ENCODE measurements at regions not wholly inside any gene's neighbourhood (a gene's known extent, or its start where the extent isn't known, plus 50 kb on each side); places are given as distances from the start of the nearest gene placed in this dataset.

- no peak for DNase-seq (ENCODE audit: low spot score)
Measured at GRCh38 chr2:47265158-47265557, 88.8 kb upstream of the CALM2 start.

GRCh38 chr2:47264686-47265085, 88.4 kb upstream of the CALM2 start:
- DNase-seq (ENCODE audit: low spot score), result no peak

GRCh38 chr2:47264143-47264542, 87.8 kb upstream of the CALM2 start:
- DNase-seq (ENCODE audit: low spot score), result peak; percentile 2

GRCh38 chr2:47262657-47263056, 86.3 kb upstream of the CALM2 start:
- DNase-seq (ENCODE audit: low spot score), result no peak

GRCh38 chr2:47260971-47261370, 84.7 kb upstream of the CALM2 start:
- no peak for DNase-seq (ENCODE audit: low spot score)

GRCh38 chr2:47259829-47260228, 83.5 kb upstream of the CALM2 start:
- no peak for DNase-seq (ENCODE audit: low spot score)

- no peak for DNase-seq (ENCODE audit: low spot score)
Measured at GRCh38 chr2:47257946-47258348, 81.6 kb upstream of the CALM2 start.

- DNase-seq (ENCODE audit: low spot score), result no peak
Measured at GRCh38 chr2:47256416-47257087, 80.2 kb upstream of the CALM2 start.

GRCh38 chr2:47255794-47256193, 79.5 kb upstream of the CALM2 start:
- no peak for DNase-seq (ENCODE audit: low spot score)

GRCh38 chr2:47254464-47254863, 78.2 kb upstream of the CALM2 start:
- DNase-seq (ENCODE audit: low spot score), result no peak

- no peak for DNase-seq (ENCODE audit: low spot score)
Measured at GRCh38 chr2:47253447-47253846, 77.1 kb upstream of the CALM2 start.

- no peak for DNase-seq (ENCODE audit: low spot score)
Measured at GRCh38 chr2:47251404-47251675, 75.0 kb upstream of the CALM2 start.

- DNase-seq (ENCODE audit: low spot score), result no peak
Measured at GRCh38 chr2:47250586-47251403, 74.5 kb upstream of the CALM2 start.

GRCh38 chr2:47249931-47250330, 73.6 kb upstream of the CALM2 start:
- no peak for DNase-seq (ENCODE audit: low spot score)

- peak; percentile 66 for DNase-seq (ENCODE audit: low spot score)
Measured at GRCh38 chr2:47249157-47249900, 73.0 kb upstream of the CALM2 start.

- DNase-seq (ENCODE audit: low spot score), result no peak
Measured at GRCh38 chr2:47243596-47244323, 67.4 kb upstream of the CALM2 start.

- DNase-seq (ENCODE audit: low spot score), result no peak
Measured at GRCh38 chr2:47241715-47242114, 65.4 kb upstream of the CALM2 start.

- no peak for DNase-seq (ENCODE audit: low spot score)
Measured at GRCh38 chr2:47239119-47239969, 63.0 kb upstream of the CALM2 start.

- DNase-seq (ENCODE audit: low spot score), result peak; percentile 24
Measured at GRCh38 chr2:47238638-47239037, 62.3 kb upstream of the CALM2 start.

GRCh38 chr2:47237375-47238334, 61.3 kb upstream of the CALM2 start:
- DNase-seq (ENCODE audit: low spot score), result peak; percentile 42
